ENCODE measurements at regions not wholly inside any gene's neighbourhood (a gene's known extent, or its start where the extent isn't known, plus 50 kb on each side); places are given as distances from the start of the nearest gene placed in this dataset.

DNA sequence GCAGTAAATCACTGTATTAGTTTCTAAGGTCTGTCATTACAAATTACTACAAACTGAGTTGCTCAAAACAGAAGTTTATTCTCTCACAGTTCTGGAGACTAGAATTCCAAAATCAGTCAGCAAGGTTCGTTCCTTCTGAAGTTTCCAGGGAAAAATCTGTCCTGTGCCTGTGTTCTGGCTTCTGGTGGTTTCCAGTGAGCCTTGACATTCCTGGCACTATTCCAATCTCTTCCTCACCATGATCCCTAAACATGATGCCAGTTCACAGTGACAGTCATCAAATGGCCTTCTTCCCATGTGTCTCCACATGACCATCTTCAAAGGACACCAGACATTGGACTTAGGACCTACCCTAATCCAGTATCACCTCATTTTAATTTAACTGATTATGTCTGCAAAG lies 351.4 kb downstream of the PLK2 start:
- DNase-seq (no peak), ATAC-seq (no peak)
- H3K9me3 Mint-ChIP-seq = no peaks in the 10 kb centered on the region
- no peak overlapping the region for H3K4me3 Mint-ChIP-seq
- peaks cover 5% of the 10 kb centered on the region for H3K27me3 Mint-ChIP-seq
- no peaks in the 10 kb centered on the region for H3K4me1 Mint-ChIP-seq (ENCODE audit: low read depth)
- intact Hi-C loops (cut with micrococcal nuclease) = no loop called here
- H3K27ac Mint-ChIP-seq = no peak overlapping the region
- TF ChIP-seq, protein P1, sequence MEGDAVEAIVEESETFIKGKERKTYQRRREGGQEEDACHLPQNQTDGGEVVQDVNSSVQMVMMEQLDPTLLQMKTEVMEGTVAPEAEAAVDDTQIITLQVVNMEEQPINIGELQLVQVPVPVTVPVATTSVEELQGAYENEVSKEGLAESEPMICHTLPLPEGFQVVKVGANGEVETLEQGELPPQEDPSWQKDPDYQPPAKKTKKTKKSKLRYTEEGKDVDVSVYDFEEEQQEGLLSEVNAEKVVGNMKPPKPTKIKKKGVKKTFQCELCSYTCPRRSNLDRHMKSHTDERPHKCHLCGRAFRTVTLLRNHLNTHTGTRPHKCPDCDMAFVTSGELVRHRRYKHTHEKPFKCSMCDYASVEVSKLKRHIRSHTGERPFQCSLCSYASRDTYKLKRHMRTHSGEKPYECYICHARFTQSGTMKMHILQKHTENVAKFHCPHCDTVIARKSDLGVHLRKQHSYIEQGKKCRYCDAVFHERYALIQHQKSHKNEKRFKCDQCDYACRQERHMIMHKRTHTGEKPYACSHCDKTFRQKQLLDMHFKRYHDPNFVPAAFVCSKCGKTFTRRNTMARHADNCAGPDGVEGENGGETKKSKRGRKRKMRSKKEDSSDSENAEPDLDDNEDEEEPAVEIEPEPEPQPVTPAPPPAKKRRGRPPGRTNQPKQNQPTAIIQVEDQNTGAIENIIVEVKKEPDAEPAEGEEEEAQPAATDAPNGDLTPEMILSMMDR (IDR thresholded peaks at IDR 0.05) = no peak
- ChIA-PET CTCF (no interaction called here), POLR2A (no interaction called here)
- no peaks in the 10 kb centered on the region for H3K36me3 Mint-ChIP-seq (ENCODE audit: low read depth)

DNA sequence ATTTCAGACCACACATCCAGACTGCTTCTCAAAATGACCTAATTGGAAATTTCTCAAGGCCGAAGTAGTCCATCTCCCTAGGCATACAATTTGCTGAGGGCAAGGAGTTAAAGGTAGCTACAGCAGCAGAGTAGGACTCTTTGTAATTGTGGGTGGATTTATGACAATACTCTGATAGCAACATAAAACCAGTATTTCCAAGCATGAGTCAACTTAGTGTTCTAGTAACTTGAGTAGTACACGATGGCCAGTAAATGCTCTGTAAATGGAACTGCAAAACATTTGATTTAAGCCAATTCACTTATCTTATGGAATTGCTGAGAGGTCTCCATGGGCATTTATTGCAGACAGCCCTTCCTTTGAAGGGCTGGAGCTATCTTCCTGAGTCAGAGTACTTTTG lies 352.2 kb downstream of the PLK2 start:
- TF ChIP-seq, protein P1 (IDR thresholded peaks at IDR 0.05) = no peak
- Mint-ChIP-seq H3K4me3 (no peak overlapping the region), H3K27me3 (peaks cover 5% of the 10 kb centered on the region), H3K27ac (no peak overlapping the region), H3K36me3 (ENCODE audit: low read depth) (no peaks in the 10 kb centered on the region), H3K4me1 (ENCODE audit: low read depth) (no peaks in the 10 kb centered on the region), H3K9me3 (no peaks in the 10 kb centered on the region)
- intact Hi-C loops (cut with micrococcal nuclease) = no loop called here
- DNase-seq = no peak
- CTCF ChIA-PET = no interaction called here
- no peak for ATAC-seq
- POLR2A ChIA-PET = no interaction called here

DNA sequence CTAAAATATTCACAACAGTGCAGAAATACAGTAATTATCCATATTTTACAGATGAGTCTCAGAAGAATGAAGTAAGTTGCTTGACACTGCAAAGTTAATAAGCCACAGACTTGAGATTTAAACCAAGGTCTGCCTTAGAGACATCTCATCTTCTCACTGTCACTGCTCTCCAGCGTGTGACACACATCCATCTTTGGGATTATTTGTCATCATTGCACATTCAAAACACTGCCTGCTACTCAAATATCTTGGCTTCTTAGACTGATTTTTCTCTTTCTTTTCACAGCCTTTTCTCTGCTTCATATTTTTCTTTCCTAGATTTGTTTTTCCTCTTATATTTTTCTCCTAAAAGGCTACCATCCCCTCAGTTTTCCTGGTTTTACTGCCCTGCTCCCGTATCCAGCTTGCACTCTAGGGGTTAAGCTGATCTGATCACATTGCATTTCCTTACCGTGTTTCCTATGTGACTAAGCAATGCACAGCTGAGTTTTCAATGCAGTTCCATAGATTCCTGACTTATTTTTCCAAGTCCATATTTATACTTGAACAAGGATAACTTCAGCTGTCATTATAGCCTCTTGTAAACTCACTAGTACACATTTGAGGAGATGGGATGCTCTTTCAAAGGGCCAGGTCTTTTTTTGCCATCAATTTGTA lies 353.0 kb downstream of the PLK2 start:
- Mint-ChIP-seq H3K27me3 (peaks cover 5% of the 10 kb centered on the region), H3K4me1 (ENCODE audit: low read depth) (no peaks in the 10 kb centered on the region), H3K36me3 (ENCODE audit: low read depth) (no peaks in the 10 kb centered on the region), H3K27ac (no peak overlapping the region), H3K4me3 (no peak overlapping the region), H3K9me3 (no peaks in the 10 kb centered on the region)
- intact Hi-C loops (cut with micrococcal nuclease) = no loop called here
- no peak for DNase-seq
- POLR2A ChIA-PET = no interaction called here
- CTCF ChIA-PET = no interaction called here
- TF ChIP-seq, protein P1 (IDR thresholded peaks at IDR 0.05) = no peak
- no peak for ATAC-seq

GRCh38 chr5:58105836-58106235 lies 354.1 kb downstream of the PLK2 start:
- H3K27me3 Mint-ChIP-seq = peaks cover 5% of the 10 kb centered on the region

GRCh38 chr5:58099257-58099656 lies 360.6 kb downstream of the PLK2 start:
- TF ChIP-seq, protein P1 (IDR thresholded peaks at IDR 0.05) = no peak
- Mint-ChIP-seq H3K36me3 (ENCODE audit: low read depth) (no peaks in the 10 kb centered on the region), H3K9me3 (peaks cover 4% of the 10 kb centered on the region), H3K27me3 (peaks cover 2% of the 10 kb centered on the region), H3K4me3 (no peak overlapping the region), H3K4me1 (ENCODE audit: low read depth) (no peaks in the 10 kb centered on the region), H3K27ac (no peak overlapping the region)
- CTCF ChIA-PET = interaction anchor here (0.7 kb wide), 1 partner anchor 40 kb away, joined by 4 read pairs; no protein-coding TSS in a partner anchor
- DNase-seq = no peak
- POLR2A ChIA-PET = no interaction called here
- intact Hi-C loops (cut with micrococcal nuclease) = no loop called here
- ATAC-seq = no peak

More at GRCh38 chr5:58105836-58106235, 354.1 kb downstream of the PLK2 start:
- H3K4me1 Mint-ChIP-seq (ENCODE audit: low read depth) = no peaks in the 10 kb centered on the region
- DNase-seq = no peak
- ChIA-PET CTCF (no interaction called here), POLR2A (no interaction called here)
- H3K9me3 Mint-ChIP-seq = no peaks in the 10 kb centered on the region
- H3K27ac Mint-ChIP-seq = no peak overlapping the region
- H3K36me3 Mint-ChIP-seq (ENCODE audit: low read depth) = no peaks in the 10 kb centered on the region
- TF ChIP-seq, protein P1 (IDR thresholded peaks at IDR 0.05) = no peak
- H3K4me3 Mint-ChIP-seq = no peak overlapping the region
- intact Hi-C loops (cut with micrococcal nuclease) = no loop called here
- ATAC-seq = no peak
